ENCODE measurements at regions not wholly inside any gene's neighbourhood (a gene's known extent, or its start where the extent isn't known, plus 50 kb on each side); places are given as distances from the start of the nearest gene placed in this dataset.

DNA sequence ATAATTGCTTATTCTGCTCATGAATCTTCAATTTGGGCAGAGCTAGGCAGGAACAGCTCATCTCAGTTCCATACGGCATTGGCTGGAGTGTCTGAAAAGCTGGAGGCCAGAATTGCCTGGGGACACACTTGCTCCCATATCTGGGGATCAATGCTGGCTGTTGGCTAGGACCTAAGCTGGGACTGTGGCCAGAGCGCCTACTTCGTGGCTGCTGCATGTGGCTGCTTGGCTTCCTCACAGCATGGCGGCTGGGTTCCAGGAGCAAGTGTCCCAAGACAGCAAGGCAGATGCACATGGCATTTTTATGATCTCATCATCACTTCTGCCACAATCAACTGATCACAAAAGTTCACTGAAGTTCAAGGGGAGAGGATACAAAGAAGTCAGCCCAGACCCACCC lies 200.2 kb downstream of the TTC8 start:
- no peak overlapping the region for H3K4me3 ChIP-seq (ENCODE audit: low read depth, poor library complexity, severe bottlenecking)
- intact Hi-C loops (cut with DNase I; ENCODE audit: low total_unique reads): no loop called here
- DNase-seq (ENCODE audit: low spot score in 2 of 2): no peak
- WGBS, 2 donors: 51 to 56% methylated on average over 4 of the region's 4 CpGs
- no peak for TF ChIP-seq POLR2A (IDR thresholded peaks at IDR 0.05)
- TF ChIP-seq, protein P1, sequence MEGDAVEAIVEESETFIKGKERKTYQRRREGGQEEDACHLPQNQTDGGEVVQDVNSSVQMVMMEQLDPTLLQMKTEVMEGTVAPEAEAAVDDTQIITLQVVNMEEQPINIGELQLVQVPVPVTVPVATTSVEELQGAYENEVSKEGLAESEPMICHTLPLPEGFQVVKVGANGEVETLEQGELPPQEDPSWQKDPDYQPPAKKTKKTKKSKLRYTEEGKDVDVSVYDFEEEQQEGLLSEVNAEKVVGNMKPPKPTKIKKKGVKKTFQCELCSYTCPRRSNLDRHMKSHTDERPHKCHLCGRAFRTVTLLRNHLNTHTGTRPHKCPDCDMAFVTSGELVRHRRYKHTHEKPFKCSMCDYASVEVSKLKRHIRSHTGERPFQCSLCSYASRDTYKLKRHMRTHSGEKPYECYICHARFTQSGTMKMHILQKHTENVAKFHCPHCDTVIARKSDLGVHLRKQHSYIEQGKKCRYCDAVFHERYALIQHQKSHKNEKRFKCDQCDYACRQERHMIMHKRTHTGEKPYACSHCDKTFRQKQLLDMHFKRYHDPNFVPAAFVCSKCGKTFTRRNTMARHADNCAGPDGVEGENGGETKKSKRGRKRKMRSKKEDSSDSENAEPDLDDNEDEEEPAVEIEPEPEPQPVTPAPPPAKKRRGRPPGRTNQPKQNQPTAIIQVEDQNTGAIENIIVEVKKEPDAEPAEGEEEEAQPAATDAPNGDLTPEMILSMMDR (IDR thresholded peaks at IDR 0.05): no peak

DNA sequence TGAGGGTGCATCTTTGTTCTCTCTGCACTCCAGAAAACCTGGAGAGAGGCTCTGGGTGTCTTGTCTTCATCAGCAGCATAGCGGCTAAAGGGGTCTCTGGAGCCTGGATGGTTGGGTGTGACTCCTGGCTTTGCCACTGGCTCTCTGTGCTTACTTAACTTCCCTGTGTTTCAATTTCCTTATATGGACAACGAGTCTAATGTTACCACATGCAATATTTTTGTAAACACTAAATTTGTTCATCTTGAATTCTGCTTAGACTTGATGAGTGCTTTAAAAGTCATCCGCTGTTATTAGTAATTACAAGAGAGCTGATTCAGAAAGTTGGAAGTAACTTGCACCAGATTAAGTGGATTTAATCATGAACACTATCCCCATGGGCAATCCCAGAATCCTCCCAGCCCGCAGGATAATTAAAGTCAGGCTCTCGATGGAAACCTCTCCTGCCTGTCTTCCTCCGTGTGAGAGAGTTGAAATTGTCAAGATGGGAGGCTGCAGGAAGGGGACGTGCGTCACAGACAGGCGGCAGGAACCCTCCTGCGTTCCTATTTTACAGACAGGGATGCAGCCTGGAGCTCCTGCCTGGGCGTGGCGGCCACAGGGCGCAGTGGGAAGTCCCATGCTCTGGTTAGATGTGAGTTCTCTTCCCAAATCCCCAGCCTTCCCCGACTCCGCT lies 201.2 kb downstream of the TTC8 start:
- 28 to 31% methylated on average over 15 of the region's 15 CpGs for WGBS, 2 donors
- peak; percentile 51 to 88 for DNase-seq (ENCODE audit: low spot score in 2 of 2)
- H3K4me3 ChIP-seq (ENCODE audit: low read depth, poor library complexity, severe bottlenecking): no peak overlapping the region
- intact Hi-C loops (cut with DNase I; ENCODE audit: low total_unique reads): no loop called here
- TF ChIP-seq POLR2A (IDR thresholded peaks at IDR 0.05): no peak
- TF ChIP-seq, protein P1 (IDR thresholded peaks at IDR 0.05): no peak

DNA sequence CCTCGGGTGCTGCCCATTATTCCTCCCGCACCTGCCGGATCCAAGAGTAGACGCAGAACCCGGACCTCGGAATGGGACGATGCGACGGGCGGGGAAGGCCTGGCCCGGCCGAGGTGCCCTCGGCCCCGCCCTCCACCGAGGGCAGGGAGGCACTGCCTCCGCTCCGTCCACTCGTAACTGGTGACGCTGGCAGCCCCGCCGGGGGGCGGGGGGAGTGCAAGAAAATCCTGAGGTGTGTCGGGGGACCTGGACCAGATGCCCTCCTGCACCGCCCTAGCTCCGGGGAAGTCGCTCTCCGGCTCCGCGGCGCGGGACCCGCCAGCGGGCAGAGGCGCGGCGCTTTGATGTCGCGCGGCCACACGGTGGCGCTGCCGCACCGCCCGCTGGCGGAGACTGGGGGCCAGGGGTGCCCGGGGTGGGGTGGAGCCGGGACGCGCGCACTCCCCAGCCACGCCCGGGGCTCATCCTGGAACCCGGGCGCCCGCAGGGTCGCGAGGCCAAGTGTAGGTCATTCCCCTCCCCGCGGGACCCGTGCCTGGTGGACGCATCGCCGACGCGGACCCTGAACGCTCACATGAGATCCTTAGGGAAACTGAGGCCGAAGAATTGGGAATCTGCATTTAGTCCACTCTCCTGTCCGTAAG lies 202.8 kb downstream of the TTC8 start:
- H3K4me3 ChIP-seq (ENCODE audit: low read depth, poor library complexity, severe bottlenecking): peak overlapping the region; percentile 19
- WGBS, 2 donors: 3% methylated on average over 24 to 38 of the region's 68 CpGs
- intact Hi-C loops (cut with DNase I; ENCODE audit: low total_unique reads): loop anchor here (1.0 kb wide), 1 partner anchor 888 kb away; no protein-coding TSS in a partner anchor
- TF ChIP-seq, protein P1 (IDR thresholded peaks at IDR 0.05): no peak
- TF ChIP-seq POLR2A (IDR thresholded peaks at IDR 0.05): no peak
- DNase-seq (ENCODE audit: low spot score in 2 of 2): peak in 1 of 2 donors; percentile 87

DNA sequence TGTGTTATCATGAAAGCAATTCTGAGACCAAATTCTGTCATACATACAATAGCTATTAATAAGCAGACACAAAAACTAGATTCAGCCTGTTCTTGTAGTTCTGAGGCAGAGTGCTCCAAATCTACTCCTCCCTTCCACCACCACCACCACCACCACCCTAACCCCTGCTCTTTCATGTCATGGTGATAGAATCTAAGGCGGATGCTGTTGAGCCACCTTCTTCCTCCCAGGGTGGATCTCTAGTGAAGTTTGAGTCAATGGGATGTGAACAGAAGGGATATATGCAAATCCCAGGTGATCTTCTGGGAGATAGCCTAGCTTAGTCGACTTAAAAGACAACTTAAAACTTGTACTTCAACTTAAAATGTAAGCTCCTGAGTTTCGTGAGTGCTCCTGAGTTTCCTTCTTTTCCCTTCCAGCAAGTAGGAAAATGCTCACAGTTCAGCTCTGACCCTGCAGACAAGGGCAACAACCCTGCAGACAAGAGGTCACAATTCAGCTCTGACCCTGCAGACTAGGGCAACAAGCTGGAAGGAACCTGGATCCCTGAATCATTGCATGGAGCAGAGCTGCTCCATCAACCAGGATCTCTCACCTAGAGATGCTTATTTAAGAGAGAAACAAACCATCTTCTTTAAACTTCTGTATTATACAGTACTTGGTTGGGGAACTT lies 204.1 kb downstream of the TTC8 start:
- intact Hi-C loops (cut with DNase I; ENCODE audit: low total_unique reads): no loop called here
- H3K4me3 ChIP-seq (ENCODE audit: low read depth, poor library complexity, severe bottlenecking): no peak overlapping the region
- TF ChIP-seq, protein P1 (IDR thresholded peaks at IDR 0.05): no peak
- DNase-seq (ENCODE audit: low spot score in 2 of 2): no peak
- 64 to 70% methylated on average over 3 of the region's 3 CpGs for WGBS, 2 donors

DNA sequence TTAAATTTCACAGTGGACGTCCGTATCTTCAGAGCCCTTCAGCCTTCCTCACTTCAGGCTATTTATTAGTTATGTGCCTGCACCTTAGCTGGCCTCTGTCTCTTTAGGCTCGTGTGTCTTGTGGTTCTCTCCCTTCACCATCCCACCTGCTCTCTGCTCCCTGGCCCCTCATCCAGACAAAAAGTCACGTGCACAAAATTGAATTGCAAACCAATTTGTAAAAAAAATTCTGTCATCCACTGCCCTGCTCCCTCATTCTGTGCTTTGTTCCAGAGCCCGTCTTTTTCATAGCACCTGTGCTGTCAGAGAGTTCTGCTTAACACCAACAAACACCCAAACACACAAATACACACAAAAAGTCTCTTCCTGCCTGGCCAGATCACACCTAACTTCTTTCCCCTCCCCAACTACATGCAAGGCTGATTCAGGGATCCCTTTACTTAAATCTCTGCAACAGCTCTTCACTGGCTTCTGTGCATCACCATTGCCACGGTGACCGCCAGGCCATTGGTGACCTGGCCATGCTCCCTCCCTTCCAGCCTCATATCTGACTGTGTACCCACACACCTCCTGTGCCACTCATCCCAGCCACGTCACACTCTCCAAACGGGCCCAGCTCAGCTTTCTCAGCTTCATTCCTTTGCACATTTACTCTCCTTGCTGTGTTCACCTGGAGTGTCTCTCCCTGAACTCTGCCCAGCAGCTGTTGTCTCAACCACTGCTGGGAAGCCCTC lies 205.7 kb downstream of the TTC8 start:
- no peak for TF ChIP-seq POLR2A (IDR thresholded peaks at IDR 0.05)
- TF ChIP-seq, protein P1 (IDR thresholded peaks at IDR 0.05): no peak
- H3K4me3 ChIP-seq (ENCODE audit: low read depth, poor library complexity, severe bottlenecking): no peak overlapping the region
- DNase-seq (ENCODE audit: low spot score in 2 of 2): no peak
- intact Hi-C loops (cut with DNase I; ENCODE audit: low total_unique reads): no loop called here
- 80 to 83% methylated on average over 9 of the region's 9 CpGs for WGBS, 2 donors
